WERI-Rb-1 (cell line): ENCODE measurements at regions not wholly inside any gene's neighbourhood (a gene's known extent, or its start where the extent isn't known, plus 50 kb on each side); places are given as distances from the start of the nearest gene placed in this dataset.

Experiments
- DNase-seq: peaks from one replicate; pipeline ENCODE4 v3.0.0-alpha.2; 2020
- H3K27ac ChIP-seq: fragments of 250-450 bp; sonication (Bioruptor Pico); 2 replicates; pipeline ENCODE4 v1.5.1; 2020; ENCODE audit warnings: mild to moderate bottlenecking, moderate library complexity
- H3K27me3 ChIP-seq: fragments of 250-450 bp; sonication (Bioruptor Pico); 2 replicates; pipeline ENCODE4 v1.5.1; 2021; ENCODE audit warnings: mild to moderate bottlenecking, low read depth, moderate library complexity; ENCODE audit not compliant: insufficient read depth, severe bottlenecking
- H3K36me3 ChIP-seq: fragments of 250-450 bp; sonication (Bioruptor Pico); 2 replicates; pipeline ENCODE4 v1.5.1; 2020; ENCODE audit warnings: mild to moderate bottlenecking, moderate library complexity
- H3K4me3 ChIP-seq: 2 replicates; pipeline ENCODE4 v1.5.1; 2011; ENCODE audit warnings: low read depth, mild to moderate bottlenecking, control low read depth, low read length
- H3K9me3 ChIP-seq: fragments of 250-450 bp; sonication (Bioruptor Pico); 2 replicates; pipeline ENCODE4 v1.5.1; 2021; ENCODE audit warnings: mild to moderate bottlenecking, moderate library complexity; ENCODE audit not compliant: severe bottlenecking
- TF ChIP-seq, protein P1 (sequence below): IDR thresholded peaks from 2 replicates; pipeline ENCODE4 v1.5.1; 2011; ENCODE audit warnings: low read depth, mild to moderate bottlenecking, control low read depth, inconsistent platforms, low read length

DNA sequence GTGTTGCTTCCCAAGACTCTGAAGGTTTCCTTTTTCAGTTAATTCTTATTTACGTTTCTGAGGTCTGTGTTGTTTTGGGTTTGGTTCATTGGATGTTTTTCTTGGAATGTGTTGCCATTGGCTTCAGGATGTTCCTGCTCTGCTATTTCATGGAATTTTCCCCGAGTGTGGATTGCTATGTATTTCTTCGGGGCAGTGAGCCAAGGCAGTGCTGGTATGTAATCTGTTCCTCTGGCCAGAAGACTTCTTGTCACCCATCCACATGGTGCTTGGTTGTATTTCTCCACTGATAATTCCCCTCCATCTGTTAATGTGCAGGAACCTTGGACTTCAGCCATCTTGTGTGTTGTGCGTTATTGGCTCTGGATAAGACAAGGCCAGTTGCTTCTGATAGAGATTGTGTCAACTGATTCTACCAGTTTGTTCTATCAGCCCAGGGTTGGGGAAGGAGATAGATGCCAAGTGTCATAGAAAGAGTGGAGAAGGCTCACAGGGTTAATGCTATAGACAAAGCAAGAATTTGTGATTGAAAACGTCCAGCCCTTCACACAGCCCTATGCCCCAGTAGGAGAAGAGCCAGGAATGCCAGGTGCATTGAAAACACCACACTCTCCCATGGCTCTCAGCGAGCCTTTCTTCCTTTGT is 505.2 kb downstream of the PLPP3 start:
- no peak for DNase-seq
- Histone ChIP-seq H3K9me3 (no peaks in the 10 kb centered on the region), H3K4me3 (no peak overlapping the region), H3K36me3 (no peaks in the 10 kb centered on the region), H3K27ac (no peak overlapping the region), H3K27me3 (no peaks in the 10 kb centered on the region)
- TF ChIP-seq, protein P1, sequence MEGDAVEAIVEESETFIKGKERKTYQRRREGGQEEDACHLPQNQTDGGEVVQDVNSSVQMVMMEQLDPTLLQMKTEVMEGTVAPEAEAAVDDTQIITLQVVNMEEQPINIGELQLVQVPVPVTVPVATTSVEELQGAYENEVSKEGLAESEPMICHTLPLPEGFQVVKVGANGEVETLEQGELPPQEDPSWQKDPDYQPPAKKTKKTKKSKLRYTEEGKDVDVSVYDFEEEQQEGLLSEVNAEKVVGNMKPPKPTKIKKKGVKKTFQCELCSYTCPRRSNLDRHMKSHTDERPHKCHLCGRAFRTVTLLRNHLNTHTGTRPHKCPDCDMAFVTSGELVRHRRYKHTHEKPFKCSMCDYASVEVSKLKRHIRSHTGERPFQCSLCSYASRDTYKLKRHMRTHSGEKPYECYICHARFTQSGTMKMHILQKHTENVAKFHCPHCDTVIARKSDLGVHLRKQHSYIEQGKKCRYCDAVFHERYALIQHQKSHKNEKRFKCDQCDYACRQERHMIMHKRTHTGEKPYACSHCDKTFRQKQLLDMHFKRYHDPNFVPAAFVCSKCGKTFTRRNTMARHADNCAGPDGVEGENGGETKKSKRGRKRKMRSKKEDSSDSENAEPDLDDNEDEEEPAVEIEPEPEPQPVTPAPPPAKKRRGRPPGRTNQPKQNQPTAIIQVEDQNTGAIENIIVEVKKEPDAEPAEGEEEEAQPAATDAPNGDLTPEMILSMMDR = no peak

DNA sequence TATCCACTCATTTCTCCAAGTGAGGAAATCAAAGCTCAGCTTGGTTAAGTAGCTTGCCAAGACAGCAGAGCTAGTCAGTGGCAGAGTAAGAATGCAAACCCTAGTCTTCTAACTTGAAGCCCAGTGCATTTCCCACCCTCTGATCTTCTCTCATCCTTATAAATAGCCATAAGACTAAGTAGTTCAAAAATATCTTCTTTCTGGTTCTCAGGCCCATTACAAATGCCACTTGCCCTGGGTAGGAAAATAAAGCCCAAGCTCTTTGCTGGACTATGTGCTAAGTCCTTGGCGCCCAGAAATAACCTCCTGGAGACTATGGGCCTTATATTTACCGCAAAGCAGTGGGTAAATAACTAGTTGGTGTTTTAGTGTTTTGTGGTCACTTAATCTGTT is 505.8 kb downstream of the PLPP3 start:
- Histone ChIP-seq H3K36me3 (no peaks in the 10 kb centered on the region), H3K9me3 (no peaks in the 10 kb centered on the region), H3K27ac (no peak overlapping the region), H3K27me3 (no peaks in the 10 kb centered on the region), H3K4me3 (no peak overlapping the region)
- TF ChIP-seq, protein P1 = no peak
- DNase-seq = no peak

DNA sequence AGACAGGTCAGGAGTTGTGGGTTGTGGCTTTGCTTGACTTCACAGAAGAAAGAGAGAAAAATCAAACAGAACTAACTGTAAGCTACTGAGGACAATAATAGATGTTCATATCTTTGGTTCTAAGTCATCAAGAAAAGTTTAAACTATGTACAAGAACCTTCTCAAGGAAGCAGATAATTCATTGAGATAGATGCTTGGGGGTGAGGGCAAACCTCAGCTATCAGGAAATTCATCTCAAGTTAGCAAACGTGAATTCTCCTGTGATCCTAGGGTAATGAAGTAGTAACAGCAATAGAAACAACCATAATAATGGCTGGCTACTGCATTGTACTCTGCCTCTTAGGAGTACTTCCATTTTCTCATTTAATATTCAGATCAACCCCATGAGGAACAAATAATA is 506.2 kb downstream of the PLPP3 start:
- TF ChIP-seq, protein P1 = no peak
- Histone ChIP-seq H3K36me3 (no peaks in the 10 kb centered on the region), H3K4me3 (no peak overlapping the region), H3K27me3 (no peaks in the 10 kb centered on the region), H3K27ac (no peak overlapping the region), H3K9me3 (no peaks in the 10 kb centered on the region)
- no peak for DNase-seq

DNA sequence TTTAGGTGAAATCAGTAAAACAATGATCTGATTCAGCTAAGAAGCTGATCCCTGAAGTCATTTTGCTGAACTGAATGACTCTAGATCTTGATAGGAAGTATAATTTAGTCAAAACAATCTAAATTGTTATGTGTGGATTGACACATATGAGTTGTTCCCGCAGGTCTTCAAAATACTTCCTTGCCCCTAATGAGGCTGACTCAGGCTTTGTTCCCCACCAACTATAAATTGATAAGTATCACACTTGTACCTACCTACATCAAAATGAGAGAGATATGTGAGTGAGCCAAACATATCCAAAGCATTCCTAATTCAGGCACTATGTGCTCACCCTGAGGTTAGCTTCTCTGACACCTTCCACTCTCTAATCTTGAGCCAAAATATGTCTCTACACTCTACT is 507.1 kb downstream of the PLPP3 start:
- TF ChIP-seq, protein P1 = no peak
- DNase-seq = no peak
- Histone ChIP-seq H3K36me3 (no peaks in the 10 kb centered on the region), H3K9me3 (no peaks in the 10 kb centered on the region), H3K27me3 (no peaks in the 10 kb centered on the region), H3K27ac (no peak overlapping the region), H3K4me3 (no peak overlapping the region)

DNA sequence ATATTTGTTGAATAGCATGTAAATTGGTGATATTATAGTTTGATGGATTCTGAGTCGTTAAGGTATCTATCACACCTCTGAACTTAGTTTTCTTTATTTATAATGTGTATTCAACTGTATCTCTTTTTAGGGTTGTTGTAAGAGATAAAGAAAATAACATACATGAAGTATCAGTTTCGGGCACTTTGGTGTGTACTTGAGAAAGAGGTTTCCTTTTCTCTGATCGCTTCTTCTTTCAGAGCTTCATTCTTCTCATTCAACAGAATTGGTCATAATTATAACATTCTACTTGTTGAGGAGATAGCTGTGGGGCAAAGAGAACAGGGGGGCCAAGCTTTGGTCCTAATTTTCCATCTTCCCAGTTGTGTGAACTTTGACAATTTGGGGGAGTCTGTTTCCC is 508.0 kb downstream of the PLPP3 start:
- no peaks in the 10 kb centered on the region for H3K27me3 ChIP-seq
- H3K4me3 ChIP-seq = no peak overlapping the region
- H3K9me3 ChIP-seq = no peaks in the 10 kb centered on the region
- no peak for DNase-seq
- TF ChIP-seq, protein P1 = no peak
- H3K27ac ChIP-seq = no peak overlapping the region
- H3K36me3 ChIP-seq = no peaks in the 10 kb centered on the region

DNA sequence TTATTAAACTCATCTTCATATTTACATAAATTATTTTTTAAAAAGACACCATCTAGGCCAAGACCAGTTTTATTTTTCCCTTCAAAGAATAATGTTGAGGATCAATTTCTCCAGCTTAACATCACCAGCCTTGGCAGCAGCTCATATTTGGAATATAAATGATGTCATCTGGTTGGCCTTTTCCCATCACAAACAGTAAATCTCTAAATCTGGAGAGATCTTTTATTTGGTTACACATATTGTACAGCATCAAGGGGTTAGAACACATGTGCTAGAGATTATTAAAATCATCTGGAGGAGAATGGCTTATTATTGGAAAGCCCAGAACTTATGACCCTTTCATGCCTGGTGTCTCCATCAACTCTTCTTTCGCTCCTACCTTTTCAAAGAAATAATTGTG is 508.8 kb downstream of the PLPP3 start:
- Histone ChIP-seq H3K4me3 (no peak overlapping the region), H3K27me3 (no peaks in the 10 kb centered on the region), H3K36me3 (no peaks in the 10 kb centered on the region), H3K9me3 (no peaks in the 10 kb centered on the region), H3K27ac (no peak overlapping the region)
- no peak for DNase-seq
- TF ChIP-seq, protein P1 = no peak
